ENCODE measurements at regions not wholly inside any gene's neighbourhood (a gene's known extent, or its start where the extent isn't known, plus 50 kb on each side); places are given as distances from the start of the nearest gene placed in this dataset.

GRCh38 chr6:94588301-94588700 is 989.0 kb upstream of the MANEA start:
- H2AFZ ChIP-seq (replicated peaks), result no peak overlapping the region
- H3K79me2 ChIP-seq (ENCODE audit: low read depth), result no peaks in the 10 kb centered on the region
- no peaks in the 10 kb centered on the region for H3K27me3 Mint-ChIP-seq (ENCODE audit: insufficient read depth, low read depth)
- H3K9me3 ChIP-seq (ENCODE audit: low read depth), result no peaks in the 10 kb centered on the region
- no peaks in the 10 kb centered on the region for H4K20me1 ChIP-seq (ENCODE audit: low read depth)
- no peaks in the 10 kb centered on the region for H3F3A ChIP-seq (ENCODE audit: low read depth)
- no peaks in the 10 kb centered on the region for H3K36me3 Mint-ChIP-seq
- H3K36me3 ChIP-seq, result no peaks in the 10 kb centered on the region
- TF ChIP-seq EZH2 (IDR thresholded peaks at IDR 0.05), result no peak
- no peak for TF ChIP-seq CTCF (IDR thresholded peaks at IDR 0.05)
- no peak for TF ChIP-seq EZH2phosphoT487 (IDR thresholded peaks at IDR 0.05)
- no peaks in the 10 kb centered on the region for H3K27me3 ChIP-seq
- no peaks in the 10 kb centered on the region for H3K4me1 ChIP-seq
- no peaks in the 10 kb centered on the region for H3K4me1 Mint-ChIP-seq
- no peak for DNase-seq (ENCODE audit: low spot score)
- H3K4me3 ChIP-seq, result no peak overlapping the region
- H3K9me3 Mint-ChIP-seq, result no peaks in the 10 kb centered on the region
- no peak overlapping the region for H3K27ac Mint-ChIP-seq
- H3K9ac ChIP-seq, result no peak overlapping the region
- H3K4me3 Mint-ChIP-seq, result no peak overlapping the region
- no peak overlapping the region for H3K27ac ChIP-seq
- no peak overlapping the region for H3K4me2 ChIP-seq

- no peaks in the 10 kb centered on the region for H3K79me2 ChIP-seq (ENCODE audit: low read depth)
- H3K4me1 ChIP-seq, result no peaks in the 10 kb centered on the region
- no peak overlapping the region for H3K27ac ChIP-seq
- H4K20me1 ChIP-seq (ENCODE audit: low read depth), result no peaks in the 10 kb centered on the region
- no peak for DNase-seq (ENCODE audit: low spot score)
- H3K9me3 Mint-ChIP-seq, result no peaks in the 10 kb centered on the region
- H3F3A ChIP-seq (ENCODE audit: low read depth), result no peaks in the 10 kb centered on the region
- no peak overlapping the region for H3K27ac Mint-ChIP-seq
- TF ChIP-seq EZH2phosphoT487 (IDR thresholded peaks at IDR 0.05) (no peak), EZH2 (IDR thresholded peaks at IDR 0.05) (no peak), CTCF (IDR thresholded peaks at IDR 0.05) (no peak)
- H3K4me2 ChIP-seq, result no peak overlapping the region
- no peaks in the 10 kb centered on the region for H3K9me3 ChIP-seq (ENCODE audit: low read depth)
- H3K4me3 Mint-ChIP-seq, result no peak overlapping the region
- no peaks in the 10 kb centered on the region for H3K36me3 Mint-ChIP-seq
- H3K4me1 Mint-ChIP-seq, result no peaks in the 10 kb centered on the region
- H3K9ac ChIP-seq, result no peak overlapping the region
- no peaks in the 10 kb centered on the region for H3K36me3 ChIP-seq
- H3K4me3 ChIP-seq, result no peak overlapping the region
- no peaks in the 10 kb centered on the region for H3K27me3 ChIP-seq
- H3K27me3 Mint-ChIP-seq (ENCODE audit: insufficient read depth, low read depth), result no peaks in the 10 kb centered on the region
- peak overlapping the region; percentile 35 for H2AFZ ChIP-seq (replicated peaks)
Observed at GRCh38 chr6:94584211-94584610, 993.1 kb upstream of the MANEA start.

GRCh38 chr6:94570581-94570980 is 1006.8 kb upstream of the MANEA start:
- Histone ChIP-seq H3K9ac (no peak overlapping the region), H3K36me3 (no peaks in the 10 kb centered on the region), H3K4me2 (no peak overlapping the region), H2AFZ (replicated peaks) (peak overlapping the region; percentile 24), H3K4me3 (no peak overlapping the region), H3F3A (ENCODE audit: low read depth) (no peaks in the 10 kb centered on the region), H3K4me1 (no peaks in the 10 kb centered on the region), H3K27me3 (no peaks in the 10 kb centered on the region), H3K9me3 (ENCODE audit: low read depth) (no peaks in the 10 kb centered on the region), H3K79me2 (ENCODE audit: low read depth) (no peaks in the 10 kb centered on the region), H3K27ac (no peak overlapping the region), H4K20me1 (ENCODE audit: low read depth) (no peaks in the 10 kb centered on the region)
- Mint-ChIP-seq H3K27me3 (ENCODE audit: insufficient read depth, low read depth) (no peaks in the 10 kb centered on the region), H3K9me3 (no peaks in the 10 kb centered on the region), H3K27ac (no peak overlapping the region), H3K4me1 (no peaks in the 10 kb centered on the region), H3K36me3 (no peaks in the 10 kb centered on the region), H3K4me3 (no peak overlapping the region)
- no peak for DNase-seq (ENCODE audit: low spot score)
- TF ChIP-seq CTCF (IDR thresholded peaks at IDR 0.05) (no peak), EZH2phosphoT487 (IDR thresholded peaks at IDR 0.05) (no peak), EZH2 (IDR thresholded peaks at IDR 0.05) (no peak)

GRCh38 chr6:94562846-94563245 is 1014.5 kb upstream of the MANEA start:
- DNase-seq (ENCODE audit: low spot score), result no peak
- H3K9me3 ChIP-seq (ENCODE audit: low read depth), result no peaks in the 10 kb centered on the region
- no peak overlapping the region for H3K4me3 ChIP-seq
- no peaks in the 10 kb centered on the region for H4K20me1 ChIP-seq (ENCODE audit: low read depth)
- Mint-ChIP-seq H3K4me3 (no peak overlapping the region), H3K27ac (no peak overlapping the region), H3K27me3 (ENCODE audit: insufficient read depth, low read depth) (peaks cover 4% of the 10 kb centered on the region), H3K4me1 (no peaks in the 10 kb centered on the region), H3K9me3 (no peaks in the 10 kb centered on the region), H3K36me3 (no peaks in the 10 kb centered on the region)
- H3K4me2 ChIP-seq, result no peak overlapping the region
- H3K27me3 ChIP-seq, result peaks cover 15% of the 10 kb centered on the region
- no peak overlapping the region for H3K9ac ChIP-seq
- H3K36me3 ChIP-seq, result no peaks in the 10 kb centered on the region
- TF ChIP-seq CTCF (IDR thresholded peaks at IDR 0.05) (no peak), EZH2phosphoT487 (IDR thresholded peaks at IDR 0.05) (no peak), EZH2 (IDR thresholded peaks at IDR 0.05) (no peak)
- H3K27ac ChIP-seq, result no peak overlapping the region
- H3K4me1 ChIP-seq, result no peaks in the 10 kb centered on the region
- H3F3A ChIP-seq (ENCODE audit: low read depth), result no peaks in the 10 kb centered on the region
- no peaks in the 10 kb centered on the region for H3K79me2 ChIP-seq (ENCODE audit: low read depth)
- no peak overlapping the region for H2AFZ ChIP-seq (replicated peaks)

All from neural progenitor cell (in vitro differentiated cells).